HG03442 (cell line): ENCODE measurements at regions not wholly inside any gene's neighbourhood (a gene's known extent, or its start where the extent isn't known, plus 50 kb on each side); places are given as distances from the start of the nearest gene placed in this dataset.
"Not testable (repeated sequence)": the region's sequence is repeated elsewhere in the genome, so short reads cannot be mapped to it uniquely, and the experiment has no call there.

Experiments used
- ATAC-seq: cut with Tn5 transposase; IDR thresholded peaks from one replicate; pipeline ENCODE4 v1.9.1; 2021; ENCODE audit warnings: mild to moderate bottlenecking, moderate library complexity; ENCODE audit not compliant: unreplicated experiment

DNA sequence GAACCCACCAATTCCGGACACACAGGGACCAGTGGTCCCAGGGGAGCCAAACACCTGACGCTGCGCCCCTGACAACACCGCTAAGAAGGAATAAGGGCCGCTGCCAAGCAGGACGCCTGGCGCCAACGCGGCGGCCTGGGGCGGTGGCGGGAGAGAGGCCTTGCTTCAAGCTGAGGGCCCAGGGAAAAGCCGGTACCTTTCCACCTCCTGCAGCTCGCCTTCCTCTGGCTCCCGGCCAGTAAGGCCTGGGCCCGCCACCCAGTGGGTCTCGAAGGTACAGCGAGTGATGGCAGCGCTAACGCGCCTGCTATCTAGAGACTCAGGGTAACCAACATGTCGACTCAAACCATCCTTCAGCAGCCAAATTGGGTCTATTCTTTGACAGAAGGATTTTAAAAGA, 1074.1 kb downstream of the SI start:
- ATAC-seq: no peak

DNA sequence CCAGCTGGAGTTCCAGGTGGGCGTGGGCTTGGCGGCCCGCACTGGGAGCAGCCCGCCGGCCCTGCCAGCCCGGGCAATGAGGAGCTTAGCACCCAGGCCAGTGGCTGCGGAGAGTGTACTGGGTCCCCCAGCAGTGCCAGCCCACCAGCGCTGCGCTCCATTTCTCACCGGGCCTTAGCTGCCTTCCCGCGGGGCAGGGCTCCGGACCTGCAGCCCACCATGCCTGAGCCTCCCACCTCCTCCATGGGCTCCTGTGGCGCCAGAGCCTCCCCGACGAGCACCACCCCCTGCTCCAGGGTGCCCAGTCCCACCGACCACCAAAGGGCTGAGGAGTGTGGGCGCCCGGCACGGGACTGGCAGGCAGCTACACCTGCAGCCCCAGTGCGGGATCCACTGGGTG, 1075.3 kb downstream of the SI start:
- not testable (repeated sequence) for ATAC-seq

DNA sequence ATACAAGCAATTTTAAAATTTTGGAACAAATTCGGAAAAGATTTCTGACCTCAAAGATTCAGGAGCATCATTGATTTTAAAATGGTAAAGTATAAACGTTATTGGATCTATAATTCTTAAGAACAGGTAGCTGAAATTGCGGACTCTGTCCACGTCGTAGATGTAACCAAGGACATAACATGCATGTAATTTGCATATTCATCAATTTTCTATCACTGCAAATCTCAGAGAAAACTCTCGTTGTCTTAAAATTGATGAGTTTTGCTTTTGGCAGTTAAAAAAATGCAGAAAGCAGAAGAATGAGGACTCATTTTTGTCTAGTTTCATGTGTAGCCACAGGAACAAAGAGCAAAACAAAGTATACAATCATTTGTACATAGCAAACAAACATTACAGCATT, 1094.4 kb downstream of the SI start:
- no peak for ATAC-seq

DNA sequence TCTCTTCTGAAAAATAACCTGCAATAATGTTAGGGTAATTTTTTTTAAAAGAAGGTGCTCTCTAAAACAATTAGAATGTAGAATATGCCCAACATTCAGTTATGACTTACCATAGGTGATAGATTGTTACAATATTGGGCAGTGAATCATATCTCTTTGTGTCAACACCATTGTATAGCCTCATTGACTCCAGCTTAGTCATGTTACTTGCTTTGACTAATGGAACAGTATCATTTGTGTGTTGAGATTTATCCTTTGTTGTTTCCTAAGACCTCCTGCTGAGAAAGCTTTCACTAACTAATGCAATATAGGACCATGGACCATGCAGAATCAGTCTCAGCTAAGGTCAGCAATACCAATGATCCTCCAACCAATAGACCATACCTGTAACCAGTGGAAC, 1106.4 kb downstream of the SI start:
- ATAC-seq: no peak

DNA sequence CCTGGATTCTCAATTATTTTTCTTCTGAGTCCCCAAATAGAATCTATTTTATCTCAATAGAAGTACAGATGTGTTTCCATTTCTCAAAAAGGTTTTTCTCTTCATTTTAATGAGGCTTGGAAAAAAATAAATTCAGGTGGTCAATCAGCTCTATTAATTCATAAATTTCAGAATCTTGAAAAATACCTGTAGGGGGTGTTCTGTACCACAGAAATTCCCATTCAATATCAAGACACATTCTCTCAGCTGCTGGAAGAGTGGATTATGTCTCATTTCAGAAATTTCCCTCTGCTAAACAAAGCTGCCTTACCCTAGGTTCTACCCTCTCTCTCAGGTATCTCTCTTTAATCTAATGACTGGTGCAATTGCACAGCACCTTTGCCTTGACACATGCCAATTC, 1121.2 kb downstream of the SI start:
- ATAC-seq: no peak

DNA sequence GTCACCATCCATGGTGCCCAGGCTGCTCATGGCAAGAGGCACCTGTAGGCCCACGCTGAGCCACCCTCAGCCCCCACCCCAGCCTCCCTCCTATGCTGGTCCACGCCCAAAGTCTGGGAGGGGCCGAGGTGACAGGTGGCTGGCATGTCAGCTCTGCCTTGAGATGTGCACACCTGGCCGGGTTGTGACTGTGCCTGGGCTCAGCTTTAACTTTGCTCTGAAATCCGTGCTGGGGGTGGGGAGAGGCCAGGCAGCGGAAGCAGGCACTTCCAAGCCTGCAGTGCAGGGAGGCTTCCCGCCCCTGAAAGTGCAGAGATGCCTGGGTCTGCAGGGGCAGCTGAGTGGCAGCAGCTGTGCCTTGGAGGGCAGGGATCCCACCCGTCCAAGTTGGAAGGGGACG, 1124.8 kb downstream of the SI start:
- no peak for ATAC-seq

DNA sequence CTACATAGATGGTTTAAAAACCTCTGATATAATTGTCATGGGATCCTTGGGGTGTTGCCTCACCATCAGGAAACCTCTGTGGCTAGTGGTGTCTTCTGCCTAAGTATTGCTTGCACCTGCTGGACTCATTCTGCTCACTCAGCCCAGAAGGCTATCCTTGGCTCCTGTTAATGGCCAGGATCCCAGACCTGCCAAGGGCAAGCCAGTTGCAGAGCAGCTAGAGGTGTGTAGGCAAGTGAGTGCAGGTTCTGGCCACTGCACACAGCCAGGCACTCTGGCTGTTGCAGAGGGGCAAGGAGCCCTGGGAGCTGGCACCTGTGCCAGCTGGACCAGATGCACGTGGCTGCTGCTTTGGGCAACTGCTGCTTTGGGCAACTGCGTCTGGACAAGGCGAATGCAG, 1125.8 kb downstream of the SI start:
- ATAC-seq: no peak

DNA sequence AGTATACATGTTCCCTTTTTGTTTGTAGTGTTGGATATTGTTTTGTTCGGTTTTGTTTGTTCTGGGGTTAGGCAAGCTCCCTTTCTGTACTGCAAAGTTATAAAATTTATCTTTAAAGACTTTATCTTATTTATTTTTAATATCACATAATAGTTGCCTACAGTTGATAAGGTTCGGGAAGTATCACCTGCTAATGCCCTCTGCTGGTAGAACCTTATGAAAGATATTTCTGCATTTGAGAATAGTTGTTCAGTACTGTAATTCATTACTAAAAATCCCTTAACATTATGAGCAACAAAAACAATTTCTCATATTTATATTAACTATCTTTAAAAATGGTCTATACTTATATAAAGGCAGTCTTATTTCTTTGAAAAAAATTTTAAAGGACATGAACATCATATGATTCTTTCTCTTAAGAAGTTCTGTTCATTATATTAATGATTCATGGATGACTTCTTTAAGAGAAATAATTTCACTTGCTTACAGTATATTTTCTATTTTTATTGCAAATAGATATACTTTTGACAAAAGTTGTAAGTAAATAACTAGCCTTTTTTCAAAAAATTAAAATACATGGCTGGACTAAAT, 1126.8 kb downstream of the SI start:
- ATAC-seq: no peak

DNA sequence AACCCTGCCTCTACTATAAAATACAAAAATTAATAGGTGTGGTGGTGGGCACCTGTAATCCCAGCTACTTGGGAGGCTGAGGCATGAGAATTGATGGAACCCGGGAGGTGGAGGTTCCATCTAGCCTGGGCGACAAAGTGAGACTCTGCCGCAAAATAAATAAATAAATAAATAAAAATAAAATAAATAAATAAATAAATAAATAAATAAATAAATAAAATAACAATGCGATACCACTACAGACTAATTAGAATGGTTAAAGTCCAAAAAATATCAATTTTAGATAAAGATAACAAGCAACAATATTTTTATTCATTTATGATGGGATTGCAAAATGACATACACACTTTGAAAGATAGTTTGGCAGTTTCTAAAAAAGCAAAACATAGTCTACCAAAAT, 1131.5 kb downstream of the SI start:
- no peak for ATAC-seq

DNA sequence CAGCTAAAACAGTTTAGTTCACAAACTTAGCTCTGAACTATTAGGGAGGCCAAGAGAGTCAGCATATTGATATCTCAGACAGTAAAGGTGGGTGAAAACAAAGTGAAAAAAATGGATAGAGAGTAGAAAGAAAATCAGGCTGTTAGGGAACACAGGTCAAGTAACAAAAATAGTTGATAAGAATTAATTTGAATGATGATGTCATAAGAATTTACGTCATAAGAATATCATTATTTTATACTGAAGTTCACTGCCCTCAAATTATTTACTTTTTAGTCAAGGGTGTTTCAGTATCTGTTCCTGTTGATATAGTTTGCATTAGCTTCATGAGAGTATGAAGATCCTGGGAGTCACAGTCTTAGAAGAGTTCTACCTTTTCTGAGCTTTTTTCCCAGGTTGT, 1134.6 kb downstream of the SI start:
- ATAC-seq: no peak

DNA sequence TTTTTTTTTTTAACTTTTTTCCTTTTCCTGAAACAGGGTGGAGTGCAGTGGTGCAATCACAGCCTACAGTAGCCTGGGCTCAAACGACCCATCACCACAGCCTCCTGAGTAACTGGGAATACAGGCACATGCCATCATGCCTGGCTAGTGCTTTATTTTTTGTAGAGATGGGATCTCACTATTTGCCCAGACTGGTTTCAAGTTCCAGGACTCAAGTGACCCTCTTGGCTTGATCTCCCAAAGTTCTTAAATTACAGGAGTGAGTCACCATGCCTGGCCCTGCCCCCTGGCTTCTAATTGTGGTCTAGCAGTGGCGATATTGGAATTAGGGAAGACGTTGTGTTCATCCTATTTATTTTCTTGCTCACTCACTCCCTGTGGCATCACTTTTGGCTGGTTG, 1138.4 kb downstream of the SI start:
- ATAC-seq: no peak

DNA sequence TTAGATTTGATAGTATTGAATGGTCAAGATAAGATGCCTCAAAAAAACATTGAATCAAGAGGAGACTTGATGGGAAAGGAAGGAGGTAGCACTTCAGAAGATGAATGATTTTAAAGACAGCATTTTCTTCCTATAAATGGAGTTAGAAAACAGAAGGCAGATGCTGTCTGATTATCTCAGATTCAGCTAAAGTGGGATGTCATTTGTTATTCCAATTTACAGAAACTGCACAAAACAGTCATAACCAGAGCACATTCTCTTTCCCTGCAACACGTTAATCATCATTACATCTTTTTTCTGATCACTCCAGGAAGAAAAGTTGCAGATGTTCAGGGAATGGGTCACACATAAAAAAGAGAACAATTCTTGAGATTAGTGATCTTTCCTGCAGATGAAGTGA, 1141.8 kb downstream of the SI start:
- no peak for ATAC-seq

DNA sequence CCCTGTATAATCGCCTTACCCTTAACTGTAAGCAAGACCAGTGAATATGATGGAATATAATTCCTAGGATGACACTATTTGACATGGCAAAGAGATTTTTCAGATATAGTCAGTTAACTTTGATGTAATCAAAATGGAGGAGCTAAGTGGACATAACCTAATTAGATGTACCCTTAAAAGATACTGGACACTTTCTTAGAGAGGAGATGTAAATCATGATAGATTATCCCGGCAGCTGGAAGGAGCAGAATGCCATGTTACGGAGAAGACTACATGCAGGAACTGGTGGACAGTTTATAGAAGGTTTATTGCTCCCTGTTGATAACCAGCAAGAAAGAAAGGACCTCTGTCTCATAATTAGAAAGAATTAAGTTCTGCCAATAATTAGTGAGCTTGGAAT, 1142.9 kb downstream of the SI start:
- no peak for ATAC-seq

DNA sequence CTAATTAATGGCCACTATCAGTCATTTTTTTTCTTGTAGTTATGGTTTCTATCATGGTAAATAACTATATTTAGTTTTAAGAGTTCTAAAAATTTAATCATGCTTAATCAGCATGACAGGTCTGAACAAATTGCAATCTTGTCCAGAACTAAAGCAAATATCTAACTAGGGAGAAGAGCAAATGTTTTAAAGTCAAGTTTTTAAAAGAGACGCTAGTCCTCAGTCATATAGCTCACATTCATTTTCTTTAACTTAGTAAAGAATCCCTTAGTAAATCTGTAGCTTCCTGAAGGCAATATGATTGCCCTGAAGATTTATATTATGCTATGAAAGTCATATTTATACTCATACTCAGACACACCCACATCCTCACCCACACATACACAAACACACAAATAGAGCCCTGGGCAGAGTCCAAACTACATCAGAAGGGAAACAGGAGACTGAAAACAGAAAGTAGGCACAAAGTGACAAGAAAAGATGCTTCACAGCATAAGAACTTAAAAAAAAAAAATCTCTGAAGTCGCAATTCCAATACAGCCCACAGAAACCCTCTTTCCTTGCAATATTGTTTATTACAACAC, 1149.1 kb downstream of the SI start:
- no peak for ATAC-seq

DNA sequence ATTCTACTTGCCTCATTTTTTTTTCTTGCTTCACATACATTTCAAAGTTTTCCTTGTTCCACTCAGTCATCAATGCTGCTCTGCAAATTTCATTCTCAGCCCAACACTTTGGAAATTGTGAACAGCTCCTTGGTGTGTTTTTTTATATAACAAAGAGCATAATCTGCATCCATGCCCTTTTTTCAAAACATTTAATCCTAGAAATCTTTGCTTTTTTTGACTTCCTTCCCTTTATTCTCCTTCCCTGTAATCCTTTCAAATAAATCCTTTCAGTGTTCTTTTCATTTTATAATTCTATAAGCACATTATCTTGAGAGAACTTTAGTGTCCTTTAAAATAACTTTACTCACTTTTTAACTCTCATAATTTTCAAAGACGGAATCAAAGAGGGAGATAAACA, 1150.8 kb downstream of the SI start:
- no peak for ATAC-seq

DNA sequence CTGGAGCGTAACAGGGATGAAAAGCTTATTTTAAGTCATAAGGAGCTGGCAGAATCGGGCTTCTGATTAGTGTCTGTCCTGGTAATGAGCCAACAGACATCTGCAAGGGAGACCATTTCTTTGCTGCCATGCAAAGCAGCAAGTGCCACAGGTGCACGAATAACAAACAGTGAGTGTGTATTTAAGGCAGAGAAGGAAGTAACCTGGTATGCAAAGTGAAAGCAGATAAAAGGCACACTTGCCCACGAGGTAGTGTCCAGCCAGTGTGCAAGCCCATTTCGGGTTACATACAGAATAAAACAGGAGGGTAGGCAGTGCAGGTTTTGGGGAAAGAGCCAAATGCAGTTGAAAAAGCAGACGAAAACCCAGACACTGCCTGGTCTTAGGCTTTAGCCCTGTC, 1153.7 kb downstream of the SI start:
- ATAC-seq: no peak

DNA sequence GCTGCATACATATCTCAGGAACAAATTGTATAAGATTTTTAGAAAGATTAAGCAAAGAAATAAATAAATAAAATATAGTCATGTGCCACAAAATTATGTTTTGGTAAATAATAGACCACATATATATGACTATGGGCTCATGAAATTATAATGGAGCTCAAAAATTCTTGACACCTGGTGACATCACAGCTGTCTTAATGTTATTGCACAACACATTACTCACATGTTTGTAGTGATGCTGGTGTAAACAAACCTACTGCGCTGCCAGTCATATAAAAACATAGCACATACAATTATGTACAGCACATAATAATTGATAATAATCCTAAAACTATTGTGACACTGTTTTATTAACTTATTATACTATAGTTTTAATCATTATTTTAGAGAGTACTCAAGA, 1159.1 kb downstream of the SI start:
- no peak for ATAC-seq

DNA sequence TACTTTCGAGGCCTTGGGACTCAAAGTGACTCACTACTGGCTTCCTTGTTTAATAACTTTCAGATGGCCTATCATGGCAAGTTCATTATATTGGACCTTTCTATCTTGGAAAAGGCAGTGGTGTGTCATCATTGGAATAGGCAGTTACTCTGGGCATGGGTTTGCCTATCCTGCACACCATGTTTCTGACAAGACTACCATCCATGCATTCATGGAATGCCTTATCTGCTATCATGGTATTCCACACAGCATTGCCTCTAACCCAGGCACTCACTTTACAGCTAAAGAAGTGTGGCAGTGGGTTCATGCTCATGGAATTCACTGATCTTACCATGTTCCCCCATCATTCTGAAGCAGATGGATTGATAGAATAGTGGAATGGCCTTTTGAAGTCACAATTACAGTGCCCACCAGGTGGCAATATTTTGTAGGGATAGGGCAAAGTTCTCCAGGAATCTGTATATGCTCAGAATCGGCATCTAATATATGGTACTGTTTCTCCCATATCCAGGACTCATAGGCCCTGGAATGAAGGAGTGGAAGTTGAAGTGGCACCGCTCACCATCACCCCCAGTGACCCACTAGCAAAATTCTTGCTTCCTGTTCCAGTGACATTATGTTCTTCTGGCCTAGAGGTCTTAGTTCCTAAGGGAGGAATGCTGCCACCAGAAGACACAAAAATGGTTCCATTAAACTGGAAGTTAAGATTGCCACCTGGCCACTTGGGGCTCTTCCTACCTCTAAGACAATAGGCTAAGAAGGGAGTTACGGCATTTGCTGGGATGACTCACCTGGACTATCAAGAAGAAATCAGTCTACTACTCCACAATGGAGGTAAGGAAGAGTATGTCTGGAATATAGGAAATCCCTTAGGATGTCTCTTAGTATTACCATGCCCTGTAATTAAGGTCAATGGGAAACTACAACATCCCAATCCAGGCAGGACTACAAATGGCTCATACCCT, 1161.4 kb downstream of the SI start:
- ATAC-seq: no peak

DNA sequence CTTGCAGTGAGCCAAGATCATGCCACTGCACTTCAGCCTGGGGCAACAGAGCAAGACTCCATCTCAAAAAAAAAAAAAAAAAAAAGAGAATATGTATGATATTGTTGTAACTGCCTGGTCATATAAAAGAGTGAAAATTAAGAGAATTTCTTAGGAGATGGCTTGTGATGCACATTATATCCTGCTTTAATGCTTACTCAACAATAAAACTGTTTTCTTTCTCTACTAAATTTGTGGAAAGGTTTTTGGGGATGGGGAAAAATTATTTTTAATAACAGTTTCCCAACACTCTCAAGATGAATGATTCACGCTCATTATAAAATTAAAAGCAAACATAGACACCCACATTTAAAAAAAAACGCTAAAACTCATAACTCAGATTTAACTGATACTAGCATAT, 1163.0 kb downstream of the SI start:
- ATAC-seq: no peak

DNA sequence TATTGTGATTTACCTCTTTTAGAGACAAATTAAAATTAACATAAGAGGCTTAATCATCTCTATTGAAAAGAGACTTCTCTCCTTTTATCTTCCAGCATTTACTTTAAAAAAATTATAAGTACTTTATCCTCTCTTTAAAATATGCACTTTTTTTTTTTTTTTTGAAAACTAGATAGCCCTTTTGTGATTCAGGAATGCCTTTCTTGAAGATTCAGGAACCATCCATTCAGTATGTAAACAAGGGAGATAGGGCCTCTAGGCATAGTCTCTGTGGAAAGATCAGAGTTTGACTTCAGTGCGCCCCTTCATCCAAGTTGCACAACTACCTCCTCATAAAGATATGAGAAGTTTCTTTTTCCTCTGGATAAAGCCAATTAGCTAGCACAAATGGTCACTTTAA, 1163.7 kb downstream of the SI start:
- no peak for ATAC-seq

DNA sequence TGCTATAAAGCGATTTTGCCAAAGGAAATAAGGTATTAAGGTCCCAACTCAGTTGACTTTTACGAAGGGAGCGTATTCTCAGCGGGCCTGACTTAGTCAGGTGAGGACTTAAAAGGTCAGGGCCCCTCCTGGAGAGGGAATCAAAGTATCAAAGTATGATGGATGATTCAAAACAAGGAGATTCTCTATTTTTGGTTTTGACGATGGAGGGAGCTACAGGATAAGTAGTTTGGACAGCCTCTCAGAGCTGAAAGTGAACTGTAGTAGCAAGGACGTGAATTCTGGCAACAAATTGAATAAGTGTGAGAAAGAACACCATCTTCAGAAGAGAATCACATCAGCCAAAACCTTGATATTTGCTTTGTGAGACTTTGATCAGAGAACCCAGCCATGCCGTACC, 1186.5 kb downstream of the SI start:
- no peak for ATAC-seq

DNA sequence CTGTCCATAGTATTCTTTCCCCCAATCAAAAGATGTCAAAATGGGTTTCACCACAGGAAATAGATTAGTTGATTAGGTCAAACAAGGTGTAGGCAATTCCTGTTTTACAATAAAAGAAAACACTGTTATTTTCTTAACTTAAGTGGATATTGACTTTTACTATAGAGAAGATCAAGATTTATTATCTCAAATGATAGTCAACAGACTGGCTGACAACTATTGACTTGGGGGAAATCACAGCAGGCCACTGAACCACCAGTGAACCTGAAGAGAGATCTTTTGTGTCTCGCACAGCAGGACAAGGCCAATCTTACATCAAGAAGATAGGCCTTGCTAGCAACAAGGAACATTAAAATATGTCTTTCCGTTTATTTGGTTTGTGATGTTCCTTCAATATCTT, 1187.6 kb downstream of the SI start:
- no peak for ATAC-seq
